NOMO-1 treated with dmso at 0.1 percent for 144 hours (cell line): ENCODE measurements at regions not wholly inside any gene's neighbourhood (a gene's known extent, or its start where the extent isn't known, plus 50 kb on each side); places are given as distances from the start of the nearest gene placed in this dataset.

ENCODE experiments used
- DNase-seq: peaks from one replicate; lab custom pipeline; 2025; ENCODE audit not compliant: unreplicated experiment; lab: John Stamatoyannopoulos, UW

DNA sequence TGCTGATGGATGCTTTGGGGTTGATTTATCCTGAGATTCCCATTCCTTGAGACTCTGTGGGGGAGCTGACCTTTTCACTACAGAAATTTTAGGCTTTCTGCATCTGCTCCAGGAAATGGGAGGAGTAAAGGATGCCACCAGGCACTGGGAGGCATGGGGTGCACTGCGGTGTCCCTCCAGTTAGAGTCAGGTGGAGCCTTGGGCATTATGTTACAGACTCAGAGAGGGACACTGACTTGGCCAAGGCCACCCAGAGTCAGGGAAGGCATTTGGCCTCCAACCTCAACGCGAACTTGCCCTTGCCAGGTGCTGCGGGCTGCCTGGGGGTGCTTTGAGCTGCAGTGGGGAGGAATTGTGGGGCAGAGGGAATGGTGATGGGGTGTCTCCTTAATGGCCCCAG lies 58.0 kb upstream of the TBX3 start:
- DNase-seq = no peak

DNA sequence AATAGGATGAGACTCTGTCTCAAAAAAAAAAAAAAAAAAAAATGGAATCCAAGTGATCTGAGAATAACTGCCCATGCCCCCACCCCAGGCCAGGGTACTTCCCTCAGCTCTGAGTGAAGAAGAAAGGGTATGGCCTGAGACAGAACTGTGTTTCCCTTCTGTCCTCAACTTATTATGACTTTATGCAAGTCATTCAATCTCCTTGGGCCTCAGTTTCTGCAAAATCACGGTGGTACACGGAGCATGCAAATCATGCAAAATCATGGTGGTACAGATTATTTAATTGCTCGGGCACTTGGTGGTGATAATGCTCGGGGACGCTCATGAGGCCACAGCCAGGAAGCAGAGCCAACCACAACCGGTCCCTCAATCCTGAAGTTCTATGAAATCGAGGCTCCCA lies 56.5 kb upstream of the TBX3 start:
- no peak for DNase-seq

DNA sequence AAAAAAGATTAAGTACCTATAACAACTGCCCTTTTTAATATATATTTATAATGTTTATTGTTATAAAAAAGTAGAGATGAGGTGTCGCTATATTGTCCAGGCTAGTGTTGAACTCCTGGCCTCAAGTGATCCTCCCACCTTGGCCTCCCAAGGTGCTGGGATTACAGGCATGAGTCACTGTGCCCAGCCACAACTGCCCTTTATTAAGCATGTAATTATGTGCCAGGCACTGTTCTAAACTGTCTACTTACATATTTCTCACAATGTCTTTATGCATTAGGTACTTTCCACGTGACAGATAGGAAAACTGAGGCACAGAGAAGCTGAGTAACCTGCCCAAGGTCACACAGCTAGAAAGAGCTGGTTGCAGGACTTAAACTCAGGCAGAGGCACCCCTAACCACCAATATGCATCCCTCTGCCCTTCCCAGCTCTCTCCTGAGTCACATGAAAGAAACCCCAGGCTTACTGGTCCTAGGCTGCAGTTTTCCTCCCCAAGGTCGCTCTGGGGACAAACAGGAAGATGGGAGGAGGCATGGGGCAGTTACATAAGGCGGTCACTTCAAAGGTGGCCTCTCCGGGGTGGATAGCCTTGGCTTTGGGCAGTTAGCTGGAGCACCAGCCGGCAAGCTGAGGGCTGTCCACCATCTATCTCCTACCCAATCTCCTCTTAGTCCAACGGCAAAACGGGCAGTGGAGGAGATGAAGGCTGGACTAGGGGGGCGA lies 54.6 kb upstream of the TBX3 start:
- no peak for DNase-seq

DNA sequence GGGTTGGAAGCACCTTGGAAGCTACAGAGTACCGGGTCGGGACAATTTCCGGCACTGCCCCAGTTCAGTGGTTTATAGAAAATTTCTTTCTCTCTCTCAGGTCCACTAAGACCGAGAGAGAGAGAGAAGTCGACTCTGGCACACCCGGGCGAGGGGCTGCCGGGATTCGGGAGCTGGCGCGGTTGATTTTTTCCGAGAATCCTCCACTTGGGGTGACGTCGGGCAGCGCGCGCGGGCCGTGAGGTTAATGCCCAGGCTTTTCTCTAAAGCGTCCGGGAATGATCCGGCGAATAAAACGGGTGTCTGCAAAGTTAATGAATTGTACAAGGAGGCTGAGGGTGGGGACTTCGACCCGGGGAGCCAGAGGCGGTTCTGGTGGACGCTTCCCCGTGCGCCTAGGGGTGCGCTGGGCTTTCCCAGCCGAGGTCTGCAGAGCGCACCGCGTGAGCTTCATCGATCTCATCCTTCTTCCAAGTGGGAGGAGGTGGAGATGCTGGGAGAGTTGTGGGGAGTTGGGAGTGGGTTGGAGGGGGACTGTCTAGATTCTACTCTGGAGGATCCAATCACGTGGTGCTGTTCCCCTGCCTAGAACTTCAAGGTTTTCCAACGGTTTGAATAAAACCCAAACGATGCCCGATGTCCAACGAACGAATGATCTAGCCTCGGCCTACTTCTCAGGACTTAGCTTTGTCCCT lies 51.9 kb upstream of the TBX3 start:
- DNase-seq = no peak

DNA sequence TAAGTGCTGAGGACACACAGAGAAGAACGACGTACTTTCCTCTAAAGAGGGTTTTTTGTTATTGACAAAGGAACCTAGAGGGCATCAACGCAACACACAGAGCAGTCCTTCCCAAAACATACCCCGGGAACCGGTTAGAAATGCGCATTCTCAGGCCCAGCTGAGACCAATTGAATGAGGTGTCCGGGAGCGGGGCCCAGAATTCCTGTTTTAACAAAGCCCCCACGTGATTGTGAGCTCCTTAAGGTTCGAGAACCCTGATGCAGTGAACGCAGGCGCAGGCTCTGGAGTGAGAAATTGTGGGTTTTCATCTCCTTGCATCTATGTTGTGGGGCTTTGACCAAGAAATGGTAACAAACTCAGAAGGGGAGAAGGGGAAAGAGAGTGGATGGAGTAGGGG lies 51.0 kb upstream of the TBX3 start:
- no peak for DNase-seq

DNA sequence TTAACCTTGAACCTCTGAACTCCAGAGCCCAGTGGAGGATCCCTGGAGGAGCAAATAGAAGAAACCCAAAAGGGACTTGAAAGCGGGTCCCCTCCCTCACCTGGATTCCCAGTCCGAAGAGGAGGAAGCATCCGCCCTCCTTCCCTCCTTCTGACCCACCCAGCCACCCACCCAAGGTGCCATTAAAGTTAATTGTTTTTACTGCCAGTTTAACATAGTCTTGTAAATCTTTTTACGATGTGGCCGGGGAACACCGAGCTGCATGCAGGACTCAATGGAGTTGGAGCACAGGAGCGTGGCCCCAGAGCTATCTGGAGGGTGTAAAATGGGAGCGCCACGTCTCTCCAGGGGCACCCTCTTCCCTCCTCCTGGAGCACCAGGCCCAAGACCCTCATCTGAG lies 49.9 kb upstream of the TBX3 start:
- DNase-seq = no peak
